SK-N-SH treated with all-trans-retinoic acid at 6 μM for 48 hours (cell line): ENCODE measurements at regions not wholly inside any gene's neighbourhood (a gene's known extent, or its start where the extent isn't known, plus 50 kb on each side); places are given as distances from the start of the nearest gene placed in this dataset.
"Not testable (repeated sequence)": the region's sequence is repeated elsewhere in the genome, so short reads cannot be mapped to it uniquely, and the experiment has no call there.

Source experiments
- ATAC-seq: fragments of 200-7000 bp; cut with Tn5 transposase; 3 replicates; pipeline ENCODE4 v1.9.1; 2020; ENCODE audit warnings: mild to moderate bottlenecking, moderate library complexity
- ARNTL ChIP-seq: fragments of 450-650 bp; formaldehyde crosslinking; IDR thresholded peaks from 2 replicates; pipeline ENCODE4 v1.5.0; 2020; ENCODE audit warnings: low read depth, mild to moderate bottlenecking, moderate library complexity, borderline replicate concordance
- BACH2 ChIP-seq: fragments of 250-450 bp; sonication (Bioruptor Pico); IDR thresholded peaks from 2 replicates; pipeline ENCODE4 v1.9.0; 2021; ENCODE audit warnings: mild to moderate bottlenecking, borderline replicate concordance
- CSDC2 ChIP-seq: fragments of 250-450 bp; sonication (Bioruptor Pico); IDR thresholded peaks from 2 replicates; pipeline ENCODE4 v1.5.0; 2020; ENCODE audit warnings: mild to moderate bottlenecking, moderate library complexity
- ESRRG ChIP-seq: fragments of 250-450 bp; sonication (Bioruptor Pico); IDR thresholded peaks from 2 replicates; pipeline ENCODE4 v1.6.1; 2021; ENCODE audit warnings: mild to moderate bottlenecking
- GLIS3 ChIP-seq: fragments of 250-450 bp; sonication (Bioruptor Pico); IDR thresholded peaks from 2 replicates; pipeline ENCODE4 v1.5.0; 2020; ENCODE audit warnings: mild to moderate bottlenecking, moderate library complexity
- ISL1 ChIP-seq: fragments of 250-450 bp; sonication (Bioruptor Pico); IDR thresholded peaks from 2 replicates; pipeline ENCODE4 v2.1.2; 2022; ENCODE audit warnings: mild to moderate bottlenecking, moderate library complexity
- OSR1 ChIP-seq: fragments of 250-450 bp; sonication (Bioruptor Pico); IDR thresholded peaks from 2 replicates; pipeline ENCODE4 v1.8.0; 2022; ENCODE audit warnings: moderate library complexity, mild to moderate bottlenecking, inconsistent platforms
- PATZ1 ChIP-seq: fragments of 250-450 bp; sonication (Bioruptor Pico); IDR thresholded peaks from 2 replicates; pipeline ENCODE4 v1.8.0; 2020; ENCODE audit warnings: mild to moderate bottlenecking, moderate library complexity, borderline replicate concordance
- PPARA ChIP-seq: fragments of 250-450 bp; sonication (Bioruptor Pico); IDR thresholded peaks from 2 replicates; pipeline ENCODE4 v1.5.0; 2020; ENCODE audit warnings: mild to moderate bottlenecking, borderline replicate concordance
- RARB ChIP-seq: fragments of 250-450 bp; sonication (Bioruptor Pico); IDR thresholded peaks from 2 replicates; pipeline ENCODE4 v1.8.0; 2021; ENCODE audit warnings: mild to moderate bottlenecking, moderate library complexity
- SNAI2 ChIP-seq: fragments of 250-450 bp; sonication (Bioruptor Pico); IDR thresholded peaks from 2 replicates; pipeline ENCODE4 v1.5.0; 2020; ENCODE audit warnings: mild to moderate bottlenecking, moderate library complexity
- TCF4 ChIP-seq: fragments of 250-450 bp; sonication (Bioruptor Pico); IDR thresholded peaks from 2 replicates; pipeline ENCODE4 v1.8.0; 2021; ENCODE audit warnings: mild to moderate bottlenecking, moderate library complexity, borderline replicate concordance
- TOX ChIP-seq: fragments of 250-450 bp; sonication (Bioruptor Pico); IDR thresholded peaks from 2 replicates; pipeline ENCODE4 v1.8.0; 2021; ENCODE audit warnings: mild to moderate bottlenecking, moderate library complexity, borderline replicate concordance
- ZC3H10 ChIP-seq: fragments of 250-450 bp; sonication (Bioruptor Pico); IDR thresholded peaks from 2 replicates; pipeline ENCODE4 v1.5.1; 2021; ENCODE audit warnings: mild to moderate bottlenecking, moderate library complexity
- ZFP3 ChIP-seq: fragments of 250-450 bp; sonication (Bioruptor Pico); IDR thresholded peaks from 2 replicates; pipeline ENCODE4 v1.5.0; 2020; ENCODE audit warnings: mild to moderate bottlenecking, moderate library complexity
- ZFP30 ChIP-seq: fragments of 450-650 bp; formaldehyde crosslinking; IDR thresholded peaks from 2 replicates; pipeline ENCODE4 v1.5.0; 2022; ENCODE audit warnings: mild to moderate bottlenecking, moderate library complexity
- ZNF565 ChIP-seq: fragments of 450-650 bp; formaldehyde crosslinking; conservative IDR thresholded peaks from 2 replicates; pipeline ENCODE4 v1.5.0; 2020; ENCODE audit warnings: low read depth, mild to moderate bottlenecking, moderate library complexity
- ZNF8 ChIP-seq: fragments of 450-650 bp; formaldehyde crosslinking; IDR thresholded peaks from 2 replicates; pipeline ENCODE4 v1.5.0; 2020; ENCODE audit warnings: mild to moderate bottlenecking, moderate library complexity
- TF ChIP-seq, protein P1 (sequence below): fragments of 250-450 bp; sonication (Bioruptor Pico); IDR thresholded peaks from 2 replicates; pipeline ENCODE4 v1.8.0; 2021; ENCODE audit warnings: low read depth, mild to moderate bottlenecking, moderate library complexity, borderline replicate concordance
- TF ChIP-seq, protein P2 (sequence below): fragments of 250-450 bp; sonication (Bioruptor Pico); IDR thresholded peaks from 2 replicates; pipeline ENCODE4 v1.5.1; 2020; ENCODE audit warnings: low read depth, mild to moderate bottlenecking, moderate library complexity
- TF ChIP-seq, protein P3 (sequence below): fragments of 250-450 bp; sonication (Bioruptor Pico); IDR thresholded peaks from 2 replicates; pipeline ENCODE4 v1.5.1; 2021; ENCODE audit warnings: mild to moderate bottlenecking, moderate library complexity

DNA sequence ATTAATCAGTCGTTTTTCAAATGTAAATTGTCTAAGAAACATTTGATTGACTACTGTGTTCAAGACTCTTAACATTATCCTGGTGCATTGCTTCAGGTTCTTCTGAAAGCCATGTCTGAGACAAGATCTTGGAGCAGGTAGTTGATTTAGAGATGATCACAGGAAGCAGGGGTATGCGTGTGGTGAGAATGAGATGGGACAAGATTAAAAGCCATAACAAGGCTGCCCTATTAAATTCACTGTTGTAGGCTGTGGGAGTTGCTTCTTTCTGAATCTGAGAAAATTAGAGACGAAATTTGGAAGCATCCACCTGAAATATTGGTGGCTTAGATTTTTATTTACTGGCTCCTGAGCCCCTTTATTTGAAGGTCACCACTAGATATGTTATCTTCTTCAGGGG, 687.4 kb upstream of the SLITRK6 start:
- ATAC-seq: no peak
- TF ChIP-seq, protein P1, sequence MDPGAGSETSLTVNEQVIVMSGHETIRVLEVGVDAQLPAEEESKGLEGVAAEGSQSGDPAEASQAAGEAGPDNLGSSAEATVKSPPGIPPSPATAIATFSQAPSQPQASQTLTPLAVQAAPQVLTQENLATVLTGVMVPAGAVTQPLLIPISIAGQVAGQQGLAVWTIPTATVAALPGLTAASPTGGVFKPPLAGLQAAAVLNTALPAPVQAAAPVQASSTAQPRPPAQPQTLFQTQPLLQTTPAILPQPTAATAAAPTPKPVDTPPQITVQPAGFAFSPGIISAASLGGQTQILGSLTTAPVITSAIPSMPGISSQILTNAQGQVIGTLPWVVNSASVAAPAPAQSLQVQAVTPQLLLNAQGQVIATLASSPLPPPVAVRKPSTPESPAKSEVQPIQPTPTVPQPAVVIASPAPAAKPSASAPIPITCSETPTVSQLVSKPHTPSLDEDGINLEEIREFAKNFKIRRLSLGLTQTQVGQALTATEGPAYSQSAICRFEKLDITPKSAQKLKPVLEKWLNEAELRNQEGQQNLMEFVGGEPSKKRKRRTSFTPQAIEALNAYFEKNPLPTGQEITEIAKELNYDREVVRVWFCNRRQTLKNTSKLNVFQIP (CRISPR knock-in tag): no peak
- no peak for TF ChIP-seq ARNTL (CRISPR knock-in tag)
- TF ChIP-seq CSDC2 (CRISPR knock-in tag): no peak
- TF ChIP-seq, protein P2, sequence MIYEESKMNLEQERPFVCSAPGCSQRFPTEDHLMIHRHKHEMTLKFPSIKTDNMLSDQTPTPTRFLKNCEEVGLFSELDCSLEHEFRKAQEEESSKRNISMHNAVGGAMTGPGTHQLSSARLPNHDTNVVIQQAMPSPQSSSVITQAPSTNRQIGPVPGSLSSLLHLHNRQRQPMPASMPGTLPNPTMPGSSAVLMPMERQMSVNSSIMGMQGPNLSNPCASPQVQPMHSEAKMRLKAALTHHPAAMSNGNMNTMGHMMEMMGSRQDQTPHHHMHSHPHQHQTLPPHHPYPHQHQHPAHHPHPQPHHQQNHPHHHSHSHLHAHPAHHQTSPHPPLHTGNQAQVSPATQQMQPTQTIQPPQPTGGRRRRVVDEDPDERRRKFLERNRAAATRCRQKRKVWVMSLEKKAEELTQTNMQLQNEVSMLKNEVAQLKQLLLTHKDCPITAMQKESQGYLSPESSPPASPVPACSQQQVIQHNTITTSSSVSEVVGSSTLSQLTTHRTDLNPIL (CRISPR knock-in tag): no peak
- TF ChIP-seq OSR1 (CRISPR knock-in tag): no peak
- no peak for TF ChIP-seq ESRRG (CRISPR knock-in tag)
- TF ChIP-seq, all 23 proteins: peak for 0

- no peak for ATAC-seq
- TF ChIP-seq ESRRG (CRISPR knock-in tag) (no peak), RARB (CRISPR knock-in tag) (no peak), ZNF8 (no peak), ZNF565 (CRISPR knock-in tag) (no peak), PATZ1 (CRISPR knock-in tag) (no peak), ARNTL (CRISPR knock-in tag) (no peak), BACH2 (CRISPR knock-in tag) (no peak), SNAI2 (CRISPR knock-in tag) (no peak), ZFP3 (CRISPR knock-in tag) (no peak), TOX (CRISPR knock-in tag) (no peak), ZC3H10 (CRISPR knock-in tag) (no peak), PPARA (CRISPR knock-in tag) (no peak), GLIS3 (no peak), TCF4 (CRISPR knock-in tag) (no peak), ZFP30 (no peak), CSDC2 (CRISPR knock-in tag) (no peak), ISL1 (CRISPR knock-in tag) (no peak)
- TF ChIP-seq, protein P3, sequence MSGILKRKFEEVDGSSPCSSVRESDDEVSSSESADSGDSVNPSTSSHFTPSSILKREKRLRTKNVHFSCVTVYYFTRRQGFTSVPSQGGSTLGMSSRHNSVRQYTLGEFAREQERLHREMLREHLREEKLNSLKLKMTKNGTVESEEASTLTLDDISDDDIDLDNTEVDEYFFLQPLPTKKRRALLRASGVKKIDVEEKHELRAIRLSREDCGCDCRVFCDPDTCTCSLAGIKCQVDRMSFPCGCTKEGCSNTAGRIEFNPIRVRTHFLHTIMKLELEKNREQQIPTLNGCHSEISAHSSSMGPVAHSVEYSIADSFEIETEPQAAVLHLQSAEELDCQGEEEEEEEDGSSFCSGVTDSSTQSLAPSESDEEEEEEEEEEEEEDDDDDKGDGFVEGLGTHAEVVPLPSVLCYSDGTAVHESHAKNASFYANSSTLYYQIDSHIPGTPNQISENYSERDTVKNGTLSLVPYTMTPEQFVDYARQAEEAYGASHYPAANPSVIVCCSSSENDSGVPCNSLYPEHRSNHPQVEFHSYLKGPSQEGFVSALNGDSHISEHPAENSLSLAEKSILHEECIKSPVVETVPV (CRISPR knock-in tag): no peak
- TF ChIP-seq, protein P2 (CRISPR knock-in tag): no peak
- TF ChIP-seq, protein P1 (CRISPR knock-in tag): no peak
- TF ChIP-seq, all 23 proteins: peak for 0
These were observed 691.9 kb upstream of the SLITRK6 start for GRCh38 chr13:86491121-86491520.

- not testable (repeated sequence) for ATAC-seq
These were observed 702.7 kb upstream of the SLITRK6 start for GRCh38 chr13:86501931-86502330.
